ENCODE measurements at regions not wholly inside any gene's neighbourhood (a gene's known extent, or its start where the extent isn't known, plus 50 kb on each side); places are given as distances from the start of the nearest gene placed in this dataset.
"Not testable (repeated sequence)": the region's sequence is repeated elsewhere in the genome, so short reads cannot be mapped to it uniquely, and the experiment has no call there.

DNA sequence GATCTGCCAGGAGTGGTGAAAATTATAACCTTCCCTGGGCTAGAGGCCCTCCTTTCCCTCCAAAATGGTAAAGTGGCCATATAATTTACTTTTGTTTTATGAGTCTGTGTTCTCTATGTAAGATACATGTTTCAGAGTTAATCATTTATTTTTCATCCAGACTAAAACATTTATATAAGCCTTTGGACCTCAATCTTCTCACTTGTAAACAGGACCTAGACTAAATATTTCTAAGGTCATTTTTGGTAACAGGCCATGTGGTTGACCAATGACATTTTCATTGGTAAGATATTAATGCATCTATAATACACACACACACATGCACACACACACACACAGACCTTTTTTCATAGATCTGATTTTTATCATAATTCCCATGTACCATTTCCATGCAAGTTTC is 79.7 kb upstream of the KCTD1 start:
- no peak for DNase-seq
- H3K4me3 ChIP-seq = no peak overlapping the region
- no peak for ATAC-seq
- no peak overlapping the region for H3K27ac ChIP-seq
- no peaks in the 10 kb centered on the region for H3K4me1 ChIP-seq
- H3K9me3 ChIP-seq = no peaks in the 10 kb centered on the region
- TF ChIP-seq CTCF (IDR thresholded peaks at IDR 0.05) = no peak
- H3K36me3 ChIP-seq = no peaks in the 10 kb centered on the region
- intact Hi-C loops (cut with DNase I) = no loop called here
- no peaks in the 10 kb centered on the region for H3K27me3 ChIP-seq

DNA sequence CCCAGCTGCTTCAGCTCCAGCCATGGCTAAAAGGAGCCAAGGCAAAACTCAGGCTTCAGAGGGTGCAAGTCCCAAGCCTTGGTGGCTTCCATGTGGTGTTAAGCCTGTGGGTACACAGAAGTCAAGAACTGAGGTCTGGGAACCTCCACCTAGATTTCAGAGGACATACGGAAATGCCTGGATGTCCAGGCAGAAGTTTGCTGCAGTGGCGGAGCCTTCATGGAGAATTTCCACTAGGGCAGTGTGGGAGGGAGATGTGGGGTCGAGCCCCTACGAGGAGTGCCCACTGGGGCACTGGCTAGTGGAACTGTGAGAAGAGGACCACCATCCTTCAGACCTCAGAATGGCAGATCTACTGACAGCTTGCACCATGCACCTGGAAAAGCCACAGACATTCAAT is 76.1 kb upstream of the KCTD1 start:
- H3K4me3 ChIP-seq = no peak overlapping the region
- no peaks in the 10 kb centered on the region for H3K9me3 ChIP-seq
- H3K4me1 ChIP-seq = no peaks in the 10 kb centered on the region
- no peaks in the 10 kb centered on the region for H3K36me3 ChIP-seq
- ATAC-seq = no peak
- no peak for DNase-seq
- intact Hi-C loops (cut with DNase I) = no loop called here
- H3K27me3 ChIP-seq = no peaks in the 10 kb centered on the region
- TF ChIP-seq CTCF (IDR thresholded peaks at IDR 0.05) = no peak
- H3K27ac ChIP-seq = no peak overlapping the region

GRCh38 chr18:26623314-26623713 is 75.0 kb upstream of the KCTD1 start:
- H3K9me3 ChIP-seq; H3K4me3 ChIP-seq; ATAC-seq; H3K4me1 ChIP-seq; intact Hi-C loops (cut with DNase I); H3K36me3 ChIP-seq; DNase-seq; H3K27me3 ChIP-seq; H3K27ac ChIP-seq: not testable (repeated sequence)

DNA sequence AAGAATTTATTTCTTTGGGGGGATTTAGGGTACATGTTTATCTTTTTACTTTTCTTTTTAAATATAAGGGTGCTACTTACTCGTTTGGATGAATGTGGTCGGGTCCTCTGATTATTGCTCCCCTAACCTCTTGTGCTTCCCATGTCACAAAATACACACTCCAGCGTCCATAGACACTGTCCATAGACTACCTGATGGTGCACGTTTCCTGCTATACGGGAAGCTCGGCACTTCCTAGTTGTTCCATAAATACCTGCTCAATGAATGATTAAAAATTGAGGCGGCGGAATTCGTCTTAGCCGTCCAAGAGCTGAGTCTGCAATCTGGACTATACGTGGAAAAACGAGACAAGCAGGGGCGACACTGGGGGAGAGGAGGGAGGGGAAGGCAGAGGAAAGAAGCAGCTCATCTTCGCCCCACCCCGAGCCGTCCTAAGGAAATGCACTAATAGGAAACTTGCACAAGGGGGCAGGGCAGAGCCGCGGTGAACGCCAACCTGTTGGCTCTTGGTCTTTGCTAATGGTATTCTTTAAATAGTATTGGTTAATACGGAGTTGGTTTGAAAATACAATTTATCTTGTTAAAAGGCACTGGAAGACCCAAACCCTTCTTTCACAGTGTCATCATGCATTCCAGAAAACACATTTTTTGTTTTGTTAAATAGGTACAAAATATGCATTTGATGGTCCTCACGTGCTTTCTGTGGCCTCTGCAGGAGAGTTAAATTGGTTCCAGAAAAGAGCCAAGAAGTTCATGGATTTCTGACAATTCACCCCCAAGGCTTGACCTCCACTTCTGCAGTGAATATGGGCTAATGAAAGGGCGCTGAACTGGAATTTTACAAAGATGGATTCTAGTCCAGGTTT is 73.0 kb upstream of the KCTD1 start:
- Histone ChIP-seq H3K4me3 (no peak overlapping the region), H3K27me3 (no peaks in the 10 kb centered on the region), H3K36me3 (no peaks in the 10 kb centered on the region), H3K4me1 (no peaks in the 10 kb centered on the region), H3K9me3 (no peaks in the 10 kb centered on the region), H3K27ac (no peak overlapping the region)
- peak; percentile 93 for ATAC-seq
- TF ChIP-seq CTCF (IDR thresholded peaks at IDR 0.05) = peak; percentile 61
- peak; percentile 76 for DNase-seq
- intact Hi-C loops (cut with DNase I) = no loop called here

DNA sequence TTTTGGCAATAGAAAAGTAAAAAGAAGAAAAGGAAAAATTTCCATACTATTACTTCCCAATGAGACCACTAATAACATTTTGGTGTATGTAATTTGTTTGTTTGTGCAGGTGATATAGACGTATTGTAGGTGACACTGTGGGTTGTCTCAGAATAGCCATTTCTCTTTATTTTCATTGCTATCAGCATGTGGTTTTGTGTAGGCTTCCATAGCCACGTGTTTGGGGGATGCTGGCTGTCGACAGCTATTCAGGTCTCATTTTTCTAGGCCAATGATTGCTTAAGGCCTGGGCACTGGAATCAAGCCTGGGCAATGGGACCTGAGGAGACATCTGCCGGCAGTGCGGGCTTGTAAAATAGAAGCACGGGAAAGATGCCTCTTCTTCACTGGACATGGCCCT is 71.0 kb upstream of the KCTD1 start:
- ATAC-seq (no peak), DNase-seq (no peak)
- Histone ChIP-seq H3K4me3 (no peak overlapping the region), H3K4me1 (no peaks in the 10 kb centered on the region), H3K36me3 (no peaks in the 10 kb centered on the region), H3K27me3 (no peaks in the 10 kb centered on the region), H3K9me3 (no peaks in the 10 kb centered on the region), H3K27ac (no peak overlapping the region)
- intact Hi-C loops (cut with DNase I) = no loop called here
- TF ChIP-seq CTCF (IDR thresholded peaks at IDR 0.05) = no peak

DNA sequence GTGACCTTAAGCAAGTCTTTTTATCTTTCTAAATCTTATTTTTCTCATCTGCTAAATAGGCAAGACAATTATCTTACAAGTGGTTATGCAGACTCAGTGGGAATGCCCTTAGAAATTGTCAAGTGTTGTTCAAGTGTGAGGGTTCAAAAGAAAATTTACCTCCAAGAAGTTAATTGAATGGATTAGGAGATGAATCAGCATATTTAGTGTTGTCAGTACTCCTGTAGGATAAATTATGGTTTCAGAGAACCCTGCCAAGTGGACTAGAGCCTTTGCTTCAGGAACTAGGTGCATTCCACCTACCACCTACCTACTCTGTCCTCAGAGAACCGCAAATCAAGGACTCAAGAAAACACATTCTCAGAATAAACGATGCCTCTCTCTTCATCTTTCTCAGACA is 69.8 kb upstream of the KCTD1 start:
- no peak for ATAC-seq
- TF ChIP-seq CTCF (IDR thresholded peaks at IDR 0.05) = no peak
- H3K4me3 ChIP-seq = no peak overlapping the region

More for the DNA sequence above, 69.8 kb upstream of the KCTD1 start:
- no peaks in the 10 kb centered on the region for H3K4me1 ChIP-seq
- no peak for DNase-seq
- H3K9me3 ChIP-seq = no peaks in the 10 kb centered on the region
- no peaks in the 10 kb centered on the region for H3K27me3 ChIP-seq
- intact Hi-C loops (cut with DNase I) = no loop called here
- H3K27ac ChIP-seq = no peak overlapping the region
- H3K36me3 ChIP-seq = no peaks in the 10 kb centered on the region

Measured in upper lobe of right lung (tissue), 1 donor.